ENCODE measurements at regions not wholly inside any gene's neighbourhood (a gene's known extent, or its start where the extent isn't known, plus 50 kb on each side); places are given as distances from the start of the nearest gene placed in this dataset.

- TF ChIP-seq EP300 (IDR thresholded peaks at IDR 0.05; ENCODE audit: low read depth) (no peak), CTCF (IDR thresholded peaks at IDR 0.05) (no peak)
These were observed 194.9 kb upstream of the HDAC4 start for GRCh38 chr2:239595726-239596125.
